Coronary artery (tissue), 2 donors: ENCODE measurements at regions not wholly inside any gene's neighbourhood (a gene's known extent, or its start where the extent isn't known, plus 50 kb on each side); places are given as distances from the start of the nearest gene placed in this dataset.
A peak's percentile ranks its signal among the peaks of the same experiment; 100 is the strongest.

Experiments
- DNase-seq: peaks from one replicate; pipeline ENCODE4 v3.0.0-alpha.2; 2017; ENCODE audit warnings: low spot score
- H3K27ac ChIP-seq, 2 donors: fragments of 200-600 bp; sonication (generic); one replicate each; pipeline ENCODE4 v1.5.1; 2016 to 2019
- H3K4me3 ChIP-seq: fragments of 200-600 bp; sonication (generic); 2 replicates; pipeline ENCODE4 v1.5.1; 2016; ENCODE audit warnings: mild to moderate bottlenecking, moderate library complexity
- CTCF ChIP-seq: fragments of 200-600 bp; sonication (generic); IDR thresholded peaks from one replicate; pipeline ENCODE4 v1.5.1; 2019; ENCODE audit warnings: antibody characterized with exemption

GRCh38 chr13:84910423-84910822 is 888.8 kb downstream of the SLITRK6 start:
- TF ChIP-seq CTCF: no peak
- Histone ChIP-seq H3K27ac (no peak overlapping the region), H3K4me3 (no peak overlapping the region)
- DNase-seq: no peak

GRCh38 chr13:84903391-84903790 is 895.8 kb downstream of the SLITRK6 start:
- no peak for DNase-seq
- no peak overlapping the region for H3K4me3 ChIP-seq
- no peak overlapping the region for H3K27ac ChIP-seq
- TF ChIP-seq CTCF: no peak

- TF ChIP-seq CTCF: no peak
- H3K4me3 ChIP-seq: no peak overlapping the region
- DNase-seq: no peak
- no peak overlapping the region for H3K27ac ChIP-seq
Measured at GRCh38 chr13:84902243-84902642, 897.0 kb downstream of the SLITRK6 start.

GRCh38 chr13:84896128-84896527 is 903.1 kb downstream of the SLITRK6 start:
- no peak for DNase-seq
- no peak overlapping the region for H3K4me3 ChIP-seq
- TF ChIP-seq CTCF: peak; percentile 35
- H3K27ac ChIP-seq: no peak overlapping the region

- no peak for TF ChIP-seq CTCF
- no peak for DNase-seq
- H3K4me3 ChIP-seq: no peak overlapping the region
- no peak overlapping the region for H3K27ac ChIP-seq
Measured at GRCh38 chr13:84894749-84895148, 904.5 kb downstream of the SLITRK6 start.

GRCh38 chr13:84885868-84886267 is 913.4 kb downstream of the SLITRK6 start:
- TF ChIP-seq CTCF: no peak
- no peak for DNase-seq
- no peak overlapping the region for H3K4me3 ChIP-seq
- H3K27ac ChIP-seq: no peak overlapping the region

GRCh38 chr13:84873951-84874350 is 925.3 kb downstream of the SLITRK6 start:
- no peak overlapping the region for H3K4me3 ChIP-seq
- DNase-seq: no peak
- no peak for TF ChIP-seq CTCF
- no peak overlapping the region for H3K27ac ChIP-seq
